K562 (cell line): ENCODE measurements at regions not wholly inside any gene's neighbourhood (a gene's known extent, or its start where the extent isn't known, plus 50 kb on each side); places are given as distances from the start of the nearest gene placed in this dataset.

Source experiments
- HDAC6 ChIP-seq: IDR thresholded peaks from 2 replicates; pipeline ENCODE4 v1.6.1; 2012; ENCODE audit warnings: low read depth, mild to moderate bottlenecking, control low read depth, inconsistent platforms, low read length, moderate library complexity
- TF ChIP-seq, protein P1 (sequence below): fragments of 450-650 bp; IDR thresholded peaks from 2 replicates; pipeline ENCODE4 v1.6.1; 2016; ENCODE audit warnings: mild to moderate bottlenecking, moderate library complexity

DNA sequence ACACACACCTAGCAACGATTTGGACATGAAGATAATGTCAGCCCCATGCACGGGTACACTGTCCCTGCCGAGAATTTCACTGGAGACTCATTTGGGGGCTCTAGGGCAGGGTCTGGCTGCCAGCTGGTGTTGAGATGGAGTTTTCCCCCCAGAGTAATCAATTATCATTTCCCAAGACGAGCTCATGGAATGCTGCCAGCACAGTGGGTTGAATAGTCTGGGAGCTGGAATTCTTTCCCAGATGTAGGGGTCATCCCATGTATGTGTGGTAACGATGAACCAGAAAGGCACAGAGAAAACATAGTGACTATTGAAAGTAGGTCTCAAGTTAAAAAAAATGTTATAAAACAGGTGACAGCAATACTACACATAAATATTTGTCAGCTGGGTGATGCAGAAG, 579.9 kb downstream of the MAFB start (continued):
- TF ChIP-seq, protein P1, sequence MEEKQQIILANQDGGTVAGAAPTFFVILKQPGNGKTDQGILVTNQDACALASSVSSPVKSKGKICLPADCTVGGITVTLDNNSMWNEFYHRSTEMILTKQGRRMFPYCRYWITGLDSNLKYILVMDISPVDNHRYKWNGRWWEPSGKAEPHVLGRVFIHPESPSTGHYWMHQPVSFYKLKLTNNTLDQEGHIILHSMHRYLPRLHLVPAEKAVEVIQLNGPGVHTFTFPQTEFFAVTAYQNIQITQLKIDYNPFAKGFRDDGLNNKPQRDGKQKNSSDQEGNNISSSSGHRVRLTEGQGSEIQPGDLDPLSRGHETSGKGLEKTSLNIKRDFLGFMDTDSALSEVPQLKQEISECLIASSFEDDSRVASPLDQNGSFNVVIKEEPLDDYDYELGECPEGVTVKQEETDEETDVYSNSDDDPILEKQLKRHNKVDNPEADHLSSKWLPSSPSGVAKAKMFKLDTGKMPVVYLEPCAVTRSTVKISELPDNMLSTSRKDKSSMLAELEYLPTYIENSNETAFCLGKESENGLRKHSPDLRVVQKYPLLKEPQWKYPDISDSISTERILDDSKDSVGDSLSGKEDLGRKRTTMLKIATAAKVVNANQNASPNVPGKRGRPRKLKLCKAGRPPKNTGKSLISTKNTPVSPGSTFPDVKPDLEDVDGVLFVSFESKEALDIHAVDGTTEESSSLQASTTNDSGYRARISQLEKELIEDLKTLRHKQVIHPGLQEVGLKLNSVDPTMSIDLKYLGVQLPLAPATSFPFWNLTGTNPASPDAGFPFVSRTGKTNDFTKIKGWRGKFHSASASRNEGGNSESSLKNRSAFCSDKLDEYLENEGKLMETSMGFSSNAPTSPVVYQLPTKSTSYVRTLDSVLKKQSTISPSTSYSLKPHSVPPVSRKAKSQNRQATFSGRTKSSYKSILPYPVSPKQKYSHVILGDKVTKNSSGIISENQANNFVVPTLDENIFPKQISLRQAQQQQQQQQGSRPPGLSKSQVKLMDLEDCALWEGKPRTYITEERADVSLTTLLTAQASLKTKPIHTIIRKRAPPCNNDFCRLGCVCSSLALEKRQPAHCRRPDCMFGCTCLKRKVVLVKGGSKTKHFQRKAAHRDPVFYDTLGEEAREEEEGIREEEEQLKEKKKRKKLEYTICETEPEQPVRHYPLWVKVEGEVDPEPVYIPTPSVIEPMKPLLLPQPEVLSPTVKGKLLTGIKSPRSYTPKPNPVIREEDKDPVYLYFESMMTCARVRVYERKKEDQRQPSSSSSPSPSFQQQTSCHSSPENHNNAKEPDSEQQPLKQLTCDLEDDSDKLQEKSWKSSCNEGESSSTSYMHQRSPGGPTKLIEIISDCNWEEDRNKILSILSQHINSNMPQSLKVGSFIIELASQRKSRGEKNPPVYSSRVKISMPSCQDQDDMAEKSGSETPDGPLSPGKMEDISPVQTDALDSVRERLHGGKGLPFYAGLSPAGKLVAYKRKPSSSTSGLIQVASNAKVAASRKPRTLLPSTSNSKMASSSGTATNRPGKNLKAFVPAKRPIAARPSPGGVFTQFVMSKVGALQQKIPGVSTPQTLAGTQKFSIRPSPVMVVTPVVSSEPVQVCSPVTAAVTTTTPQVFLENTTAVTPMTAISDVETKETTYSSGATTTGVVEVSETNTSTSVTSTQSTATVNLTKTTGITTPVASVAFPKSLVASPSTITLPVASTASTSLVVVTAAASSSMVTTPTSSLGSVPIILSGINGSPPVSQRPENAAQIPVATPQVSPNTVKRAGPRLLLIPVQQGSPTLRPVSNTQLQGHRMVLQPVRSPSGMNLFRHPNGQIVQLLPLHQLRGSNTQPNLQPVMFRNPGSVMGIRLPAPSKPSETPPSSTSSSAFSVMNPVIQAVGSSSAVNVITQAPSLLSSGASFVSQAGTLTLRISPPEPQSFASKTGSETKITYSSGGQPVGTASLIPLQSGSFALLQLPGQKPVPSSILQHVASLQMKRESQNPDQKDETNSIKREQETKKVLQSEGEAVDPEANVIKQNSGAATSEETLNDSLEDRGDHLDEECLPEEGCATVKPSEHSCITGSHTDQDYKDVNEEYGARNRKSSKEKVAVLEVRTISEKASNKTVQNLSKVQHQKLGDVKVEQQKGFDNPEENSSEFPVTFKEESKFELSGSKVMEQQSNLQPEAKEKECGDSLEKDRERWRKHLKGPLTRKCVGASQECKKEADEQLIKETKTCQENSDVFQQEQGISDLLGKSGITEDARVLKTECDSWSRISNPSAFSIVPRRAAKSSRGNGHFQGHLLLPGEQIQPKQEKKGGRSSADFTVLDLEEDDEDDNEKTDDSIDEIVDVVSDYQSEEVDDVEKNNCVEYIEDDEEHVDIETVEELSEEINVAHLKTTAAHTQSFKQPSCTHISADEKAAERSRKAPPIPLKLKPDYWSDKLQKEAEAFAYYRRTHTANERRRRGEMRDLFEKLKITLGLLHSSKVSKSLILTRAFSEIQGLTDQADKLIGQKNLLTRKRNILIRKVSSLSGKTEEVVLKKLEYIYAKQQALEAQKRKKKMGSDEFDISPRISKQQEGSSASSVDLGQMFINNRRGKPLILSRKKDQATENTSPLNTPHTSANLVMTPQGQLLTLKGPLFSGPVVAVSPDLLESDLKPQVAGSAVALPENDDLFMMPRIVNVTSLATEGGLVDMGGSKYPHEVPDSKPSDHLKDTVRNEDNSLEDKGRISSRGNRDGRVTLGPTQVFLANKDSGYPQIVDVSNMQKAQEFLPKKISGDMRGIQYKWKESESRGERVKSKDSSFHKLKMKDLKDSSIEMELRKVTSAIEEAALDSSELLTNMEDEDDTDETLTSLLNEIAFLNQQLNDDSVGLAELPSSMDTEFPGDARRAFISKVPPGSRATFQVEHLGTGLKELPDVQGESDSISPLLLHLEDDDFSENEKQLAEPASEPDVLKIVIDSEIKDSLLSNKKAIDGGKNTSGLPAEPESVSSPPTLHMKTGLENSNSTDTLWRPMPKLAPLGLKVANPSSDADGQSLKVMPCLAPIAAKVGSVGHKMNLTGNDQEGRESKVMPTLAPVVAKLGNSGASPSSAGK: no peak
- no peak for TF ChIP-seq HDAC6
